Activated CD8-positive, alpha-beta memory T cell treated with anti-CD3 and anti-CD28 coated beads, Interleukin-2, amount 50 U/mL, for 48 hours (primary cell): ENCODE measurements at regions not wholly inside any gene's neighbourhood (a gene's known extent, or its start where the extent isn't known, plus 50 kb on each side); places are given as distances from the start of the nearest gene placed in this dataset.

Experiments used
- DNase-seq: peaks from one replicate; pipeline ENCODE4 v3.0.0-alpha.2; 2020

DNA sequence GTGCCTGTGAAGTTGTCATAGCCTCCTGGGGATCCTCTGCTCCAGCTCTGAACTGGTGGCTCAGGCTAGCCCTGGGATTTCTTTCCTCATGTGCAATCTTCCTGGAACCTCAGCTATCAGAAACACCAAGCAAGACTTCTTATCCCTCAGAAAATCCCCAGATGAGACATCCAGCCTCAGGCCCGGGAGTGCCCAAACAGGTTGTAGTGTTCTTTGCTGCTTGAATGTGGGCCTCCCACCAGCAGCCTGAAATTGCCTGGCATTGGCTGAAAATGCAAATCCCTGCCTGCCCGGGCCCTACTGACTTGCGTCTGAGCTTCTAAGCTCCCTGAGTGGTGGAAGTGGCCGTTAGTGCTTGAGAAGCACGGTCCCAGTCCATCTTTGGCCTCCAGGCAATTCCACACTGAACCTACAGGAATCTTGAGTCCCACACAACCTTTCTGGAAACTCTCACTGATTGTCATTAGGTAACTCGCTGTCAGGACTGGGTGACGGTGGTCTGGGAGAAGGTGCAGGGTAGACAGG, 146.8 kb downstream of the ZBTB18 start:
- DNase-seq = no peak

DNA sequence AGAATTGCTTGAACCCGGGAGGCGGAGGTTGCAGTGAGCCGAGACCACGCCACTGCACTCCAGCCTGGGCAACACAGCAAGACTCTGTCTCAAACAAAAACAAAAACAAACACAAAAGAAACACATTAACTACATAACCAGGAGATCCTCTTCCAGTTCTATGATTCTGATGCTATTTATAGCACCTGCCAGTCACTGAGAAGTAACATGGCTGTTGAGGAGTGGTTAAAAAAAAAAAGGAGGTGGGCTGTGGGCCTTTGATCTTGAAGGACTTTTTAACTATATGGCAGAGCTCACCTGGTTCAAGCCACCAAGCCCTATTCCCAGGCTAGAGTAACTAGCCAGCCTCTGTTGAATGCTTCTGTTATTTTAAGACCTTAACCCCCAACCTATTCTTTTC, 148.8 kb downstream of the ZBTB18 start:
- no peak for DNase-seq

DNA sequence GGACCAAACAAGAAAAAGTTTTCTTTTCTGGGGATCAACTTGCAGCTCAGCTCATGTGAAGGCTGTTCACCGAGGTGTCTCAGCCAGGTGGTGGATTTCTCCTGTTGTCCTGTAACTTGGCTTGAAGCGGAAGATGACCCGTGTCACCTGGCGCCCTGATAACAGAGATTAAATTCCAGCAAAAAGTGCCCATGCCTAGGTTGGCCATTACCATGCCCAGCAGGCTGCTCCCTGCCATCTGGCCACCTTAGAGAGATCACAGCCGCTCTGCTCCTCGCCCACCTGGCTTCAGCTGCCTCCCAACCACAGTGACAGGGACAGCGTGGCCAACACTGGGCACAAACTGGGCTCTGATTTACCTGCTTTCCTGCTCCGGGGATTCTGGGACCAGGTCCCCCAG, 149.5 kb downstream of the ZBTB18 start:
- no peak for DNase-seq

DNA sequence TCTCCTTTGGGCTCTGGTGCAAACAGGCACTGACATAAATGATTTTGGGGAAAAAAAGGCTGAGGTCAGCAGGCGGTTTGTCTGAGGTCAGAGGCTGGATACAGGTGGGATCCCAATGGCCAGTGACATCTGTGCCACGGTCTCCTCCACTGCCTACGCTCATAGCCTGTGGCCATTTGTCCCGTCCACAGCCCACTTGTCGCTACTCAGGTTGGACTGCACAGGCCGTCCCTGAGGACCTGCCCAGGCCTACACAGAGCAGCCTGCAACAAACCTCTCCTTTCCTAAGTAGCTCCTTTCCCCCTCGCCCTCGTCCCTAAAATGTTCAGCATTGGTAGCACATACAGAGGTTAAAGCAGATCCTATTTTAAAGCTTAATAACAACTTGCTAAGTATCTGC, 150.7 kb downstream of the ZBTB18 start:
- no peak for DNase-seq

DNA sequence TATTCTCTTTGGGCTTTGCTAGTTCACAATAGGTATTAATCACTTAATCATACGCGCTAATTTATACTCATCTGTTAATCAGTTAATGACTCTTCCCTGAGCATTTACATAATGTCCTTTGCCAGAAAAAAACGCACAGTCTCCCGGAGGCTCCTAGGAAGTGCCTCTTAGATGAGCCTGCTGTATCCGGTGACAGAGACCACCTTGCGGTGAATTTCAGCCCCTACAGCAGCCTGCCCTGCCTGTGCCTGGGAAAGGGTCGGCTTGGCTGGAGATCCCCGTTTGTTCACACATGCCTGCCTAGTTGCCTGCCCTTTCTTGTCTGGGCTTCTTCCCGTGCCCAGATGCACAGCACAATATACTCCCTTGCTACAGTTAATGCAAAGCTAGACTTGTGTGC, 152.9 kb downstream of the ZBTB18 start:
- DNase-seq = no peak

DNA sequence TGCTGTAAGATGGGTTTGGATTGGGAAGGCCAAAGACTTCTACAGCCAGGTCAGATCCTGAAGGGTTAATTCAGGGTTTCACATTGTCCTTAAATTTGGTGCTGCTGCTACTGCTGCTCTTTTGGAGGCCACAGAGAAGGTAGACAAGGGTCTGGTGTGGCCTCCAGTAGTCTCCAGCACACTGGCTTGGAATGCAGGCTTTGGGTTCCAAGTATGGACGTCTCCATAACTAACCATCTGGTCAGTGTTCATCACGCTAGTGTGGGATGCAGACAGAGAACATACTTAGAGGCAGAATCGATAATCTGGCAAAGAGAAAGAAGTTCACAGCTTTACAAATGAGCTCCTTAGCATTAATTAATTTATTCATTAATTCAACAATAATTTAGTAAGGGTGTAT, 154.1 kb downstream of the ZBTB18 start:
- no peak for DNase-seq

DNA sequence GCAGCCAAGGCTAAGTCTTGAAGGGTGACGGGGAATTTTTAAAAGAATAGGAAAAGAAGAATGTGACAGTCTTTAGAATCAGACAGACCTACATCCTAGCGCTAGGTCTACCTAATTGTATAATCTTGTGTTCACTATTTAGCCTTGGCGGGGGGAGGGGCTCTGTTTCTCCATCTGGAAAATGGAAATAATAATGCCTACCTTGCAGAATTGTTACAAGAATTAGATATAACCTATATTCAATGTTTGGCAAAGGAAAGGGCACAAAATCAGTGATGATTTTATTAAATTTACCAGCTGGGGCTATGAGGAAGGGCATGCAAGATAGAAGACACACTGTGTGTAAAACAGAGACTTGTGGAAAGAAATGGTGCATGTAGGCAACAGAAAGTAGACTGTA, 154.8 kb downstream of the ZBTB18 start:
- DNase-seq = no peak

DNA sequence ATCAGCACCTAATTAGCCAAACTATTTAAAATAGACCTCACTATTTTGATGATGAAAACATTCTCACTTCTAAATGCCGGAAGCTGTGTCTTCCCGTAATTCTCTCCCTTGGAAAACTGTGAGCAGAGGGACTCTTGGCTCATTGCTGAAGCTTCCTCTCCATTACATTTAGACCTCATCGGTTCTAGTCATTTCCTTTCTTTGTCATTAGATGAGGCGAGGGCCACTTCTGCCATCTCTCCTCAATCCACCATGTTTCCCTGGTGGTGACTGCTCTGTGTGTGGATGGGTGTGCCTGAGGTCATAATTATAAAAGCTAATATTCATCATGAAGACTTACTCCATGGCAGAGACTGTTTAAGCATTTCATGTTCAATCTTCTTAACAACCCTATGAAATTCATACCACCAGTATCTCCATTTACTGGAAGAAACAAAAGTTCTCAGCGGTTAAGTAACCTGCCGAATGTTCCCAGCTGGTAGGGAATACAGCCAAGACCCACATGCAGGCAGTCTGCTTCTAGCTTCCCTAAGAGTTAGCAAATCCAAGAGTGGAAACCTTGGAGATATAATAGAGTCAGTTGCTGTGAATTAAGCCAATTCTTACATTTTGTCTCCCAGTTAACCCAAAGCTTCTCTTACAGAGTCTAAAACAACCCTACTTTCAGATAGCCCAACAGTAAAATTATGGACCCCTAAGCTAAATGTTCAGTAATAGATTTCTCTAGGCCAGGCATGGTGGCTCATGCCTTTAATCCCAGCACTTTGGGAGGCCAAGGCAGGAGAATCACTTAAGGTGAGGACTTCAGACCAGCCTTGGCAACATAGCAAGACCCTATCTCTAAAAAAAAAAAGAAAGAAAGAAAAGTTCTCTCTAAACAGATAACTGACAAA, 156.2 kb downstream of the ZBTB18 start:
- no peak for DNase-seq

DNA sequence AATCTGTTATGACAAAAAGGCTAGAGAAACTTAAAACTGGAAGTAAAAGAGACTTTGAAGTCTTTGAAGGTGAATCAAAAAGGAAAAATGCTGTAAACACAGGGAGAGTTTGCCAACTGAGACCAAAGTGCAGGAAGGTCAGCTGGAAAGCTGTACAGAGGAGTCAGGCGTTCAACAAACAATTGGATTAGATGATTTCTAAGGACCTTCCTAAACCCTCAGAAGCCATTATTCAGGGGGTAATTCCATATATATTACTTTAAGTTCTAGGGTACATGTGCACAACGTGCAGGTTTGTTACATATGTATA, 156.8 kb downstream of the ZBTB18 start:
- DNase-seq = no peak

DNA sequence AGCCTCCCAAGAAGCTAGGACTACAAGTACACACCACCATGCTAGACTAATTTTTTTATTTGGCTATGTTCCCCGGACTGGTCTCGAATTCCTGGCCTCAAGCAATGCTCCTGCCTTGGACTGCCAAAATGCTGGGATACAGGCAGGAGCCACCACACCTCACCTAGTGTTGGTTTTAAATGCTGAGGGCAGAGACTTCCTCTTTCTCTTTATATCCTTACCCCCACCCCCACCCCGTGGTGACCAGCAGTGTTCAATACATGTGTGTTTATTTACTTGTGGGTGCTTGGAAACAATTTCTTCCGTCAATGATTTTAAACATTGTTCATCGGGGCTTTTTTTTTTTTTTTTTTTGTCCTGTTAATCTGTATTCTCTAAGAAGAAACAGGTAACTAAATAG, 158.9 kb downstream of the ZBTB18 start:
- no peak for DNase-seq

DNA sequence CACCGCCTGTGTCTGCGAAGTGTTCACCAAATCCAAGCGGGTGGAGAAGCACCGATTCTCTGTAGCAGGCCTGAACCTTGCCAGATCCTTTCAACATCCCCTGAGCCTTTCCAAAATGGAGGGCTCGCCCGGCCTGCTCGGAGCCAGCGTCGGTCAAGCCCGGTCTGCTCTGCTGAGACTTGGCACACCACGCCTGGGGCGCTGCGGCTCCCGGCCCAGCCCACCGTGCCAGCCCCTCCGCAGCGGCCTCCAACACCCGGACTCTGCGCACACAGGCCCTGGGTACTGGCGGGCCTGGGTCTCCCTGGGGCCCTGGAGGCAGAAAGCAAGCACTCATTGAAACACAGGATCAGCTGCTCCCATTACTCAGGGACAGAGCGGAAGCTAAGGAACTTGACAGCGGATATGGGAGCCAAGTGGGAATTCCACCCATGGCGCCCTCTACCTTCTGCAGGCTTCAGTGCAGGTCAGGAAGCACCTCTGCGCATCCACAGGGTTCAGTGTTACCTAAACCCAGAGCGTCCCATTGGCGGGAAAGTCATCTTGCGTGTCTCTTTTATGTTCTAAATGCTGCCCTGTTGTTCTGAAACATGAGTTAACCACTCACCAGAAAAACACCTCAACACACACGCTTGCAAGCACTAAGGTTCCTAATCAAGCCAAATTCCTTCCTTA, 159.9 kb downstream of the ZBTB18 start:
- no peak for DNase-seq

DNA sequence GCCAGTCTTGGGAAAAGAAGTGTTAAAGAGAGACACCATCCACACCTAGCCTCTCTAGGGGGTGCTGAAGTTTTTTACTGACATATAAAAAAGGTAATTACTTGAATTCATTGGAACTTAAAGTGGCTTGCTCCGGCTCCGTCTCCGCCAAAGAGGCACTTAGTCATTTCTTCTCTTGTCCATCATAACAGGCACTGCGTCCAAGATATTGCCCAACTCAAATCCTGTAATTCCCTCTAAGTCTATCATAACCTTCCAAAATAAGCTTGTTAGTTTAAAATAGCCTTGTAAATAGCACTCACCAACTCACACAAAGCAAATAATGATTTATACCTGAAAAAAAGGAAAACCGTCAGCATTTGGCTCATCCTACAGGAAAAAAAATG, 160.5 kb downstream of the ZBTB18 start:
- DNase-seq = no peak

DNA sequence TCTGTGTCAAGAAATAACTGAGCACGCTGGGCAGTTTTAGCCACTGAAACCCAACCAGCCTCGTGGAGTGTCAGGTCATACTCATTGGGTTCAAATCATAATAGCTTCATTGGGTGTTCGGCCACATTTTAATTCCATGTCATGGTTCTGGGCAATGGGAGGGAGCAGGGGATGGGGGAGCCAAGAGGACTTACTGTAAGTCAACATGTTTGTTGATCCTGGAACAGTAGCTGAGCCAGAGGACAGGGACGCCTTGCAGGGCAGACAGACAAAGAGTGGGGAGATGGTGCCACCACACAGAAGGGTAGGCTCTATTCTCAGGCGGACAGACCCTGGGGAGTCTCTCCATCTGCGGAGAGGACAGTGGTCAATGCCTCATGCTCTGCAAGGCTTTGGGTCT, 161.1 kb downstream of the ZBTB18 start:
- DNase-seq = no peak

DNA sequence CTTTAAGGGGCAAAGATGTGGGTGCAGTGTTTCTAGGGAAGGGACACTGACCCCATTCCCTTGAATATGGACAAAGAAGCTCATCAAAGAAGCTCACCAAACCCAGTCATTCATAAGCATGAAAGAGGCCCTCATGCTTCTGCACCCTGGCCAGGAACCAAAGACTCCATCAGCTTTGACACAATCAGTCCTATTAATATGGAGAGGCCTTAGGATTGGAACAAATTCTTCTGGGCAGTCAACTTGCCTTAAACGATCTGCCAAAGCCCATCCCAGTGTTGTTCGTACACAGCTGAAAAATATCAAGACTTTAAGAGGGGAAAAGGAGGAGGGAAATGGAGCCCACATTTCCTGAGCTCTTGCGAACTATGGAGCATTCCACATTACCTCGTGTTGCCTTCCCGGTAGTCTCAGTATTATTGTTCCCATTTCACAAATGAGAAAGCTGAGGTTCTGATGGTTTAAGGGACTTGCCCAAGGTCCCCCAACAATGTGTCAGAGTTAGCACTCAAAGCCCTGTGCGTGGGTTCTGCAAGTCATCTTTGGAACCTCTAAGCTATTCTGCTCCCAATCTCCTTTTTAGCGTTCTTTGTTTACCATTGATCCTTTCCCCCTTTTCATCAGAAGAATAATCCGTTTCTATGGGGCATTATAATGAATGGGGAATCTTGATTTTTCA, 161.9 kb downstream of the ZBTB18 start:
- DNase-seq = no peak

DNA sequence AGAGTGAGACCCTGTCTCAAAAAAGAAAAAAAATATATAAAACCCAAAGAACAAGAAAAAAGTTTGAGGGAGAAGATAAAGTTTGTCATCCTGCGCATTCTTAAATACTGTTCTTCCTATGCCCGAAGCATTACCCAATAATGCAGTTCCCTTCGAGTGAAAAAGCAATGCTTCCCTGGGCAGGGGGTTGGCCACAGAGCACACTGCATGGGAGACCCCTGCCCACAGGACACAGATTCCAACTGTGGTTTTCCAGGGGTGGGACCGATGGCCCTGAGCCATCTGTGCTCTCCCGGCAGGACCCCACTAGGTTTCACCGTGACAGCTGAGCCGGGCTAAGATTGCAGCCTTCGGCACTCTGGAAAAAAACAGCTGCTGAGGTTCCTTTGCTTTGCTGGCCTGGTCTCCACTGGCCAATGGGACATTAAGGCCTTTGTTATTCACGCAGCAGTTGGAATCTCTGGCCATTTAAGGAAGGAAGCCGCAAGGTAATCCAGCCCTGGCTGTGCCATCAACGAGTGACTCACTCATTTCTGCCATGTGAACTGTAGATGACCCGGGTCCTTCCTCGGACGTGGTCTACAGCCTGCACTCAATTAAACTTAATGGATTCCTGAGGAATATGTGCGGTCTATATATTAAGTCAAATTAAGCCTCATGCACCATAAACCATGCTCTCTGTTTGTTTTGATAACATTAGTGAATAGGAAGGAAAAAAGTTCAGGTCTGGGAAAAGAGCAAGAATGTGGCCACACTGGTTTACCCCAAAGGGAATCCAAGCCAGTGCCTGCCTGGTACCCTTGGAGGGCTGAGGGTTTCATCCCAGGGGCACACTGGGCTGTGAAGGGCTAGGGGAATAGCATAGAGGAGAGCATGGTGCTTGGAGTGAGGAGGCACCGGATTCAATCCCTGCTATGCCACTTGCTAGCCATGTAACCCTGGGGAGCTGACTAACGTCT, 163.2 kb downstream of the ZBTB18 start:
- DNase-seq = no peak

DNA sequence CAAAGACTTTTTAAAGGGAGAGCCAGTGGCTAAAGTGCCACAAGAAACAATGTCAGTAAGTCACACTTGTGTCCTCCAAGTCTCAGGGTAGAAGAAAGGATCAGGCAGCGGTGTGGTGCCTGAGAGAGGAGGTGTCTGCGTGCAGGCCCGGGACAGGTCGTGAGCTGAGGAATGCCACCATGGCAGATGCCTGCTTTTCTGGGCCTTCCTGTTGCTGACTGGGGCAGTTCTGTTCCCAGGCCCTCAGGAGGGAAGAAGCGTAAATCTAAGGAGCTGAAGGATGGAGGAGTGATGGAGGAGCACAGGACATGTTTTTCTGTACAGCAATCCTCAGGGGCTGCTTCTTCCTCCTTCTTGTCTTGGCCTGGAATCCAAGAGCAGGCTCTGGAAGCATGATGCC, 165.8 kb downstream of the ZBTB18 start:
- DNase-seq = no peak

DNA sequence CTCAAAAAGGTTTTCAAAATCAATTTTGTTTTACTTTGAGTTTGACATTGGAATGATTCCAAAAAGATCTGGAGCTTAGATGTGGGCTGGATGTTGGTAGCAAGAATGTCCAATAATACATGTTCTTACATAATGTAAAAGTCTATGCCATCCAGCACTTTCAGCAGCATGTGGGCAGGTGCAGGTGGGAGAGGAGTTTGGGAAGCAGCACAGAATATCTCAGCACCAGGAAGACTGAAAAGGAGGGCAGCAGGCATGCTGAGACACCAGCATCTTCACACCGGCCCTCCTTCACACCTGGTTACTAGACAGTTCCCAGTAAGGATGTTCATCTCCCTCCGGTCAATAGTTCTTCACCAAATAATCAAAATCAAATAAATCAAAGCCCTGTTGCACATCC, 166.6 kb downstream of the ZBTB18 start:
- no peak for DNase-seq

DNA sequence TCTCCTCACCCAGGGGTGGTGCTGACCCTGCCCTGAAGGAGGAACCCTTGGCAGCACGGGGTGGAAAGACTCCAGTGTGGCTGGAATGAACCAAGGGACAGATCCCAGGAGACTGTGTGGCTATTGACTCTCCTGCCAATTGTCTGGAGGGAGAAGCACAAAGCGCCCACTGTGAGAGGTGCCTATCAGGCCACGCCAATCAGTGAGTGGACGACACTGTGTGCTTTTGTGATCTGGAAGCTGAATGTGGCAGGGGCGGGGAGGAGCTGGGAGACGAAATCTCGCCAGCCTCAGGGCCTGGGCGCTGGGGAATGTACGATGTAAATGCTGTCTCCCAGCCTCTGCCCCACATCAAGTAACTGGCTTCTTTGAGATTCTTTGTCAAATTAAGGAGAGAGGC, 167.1 kb downstream of the ZBTB18 start:
- DNase-seq = no peak

DNA sequence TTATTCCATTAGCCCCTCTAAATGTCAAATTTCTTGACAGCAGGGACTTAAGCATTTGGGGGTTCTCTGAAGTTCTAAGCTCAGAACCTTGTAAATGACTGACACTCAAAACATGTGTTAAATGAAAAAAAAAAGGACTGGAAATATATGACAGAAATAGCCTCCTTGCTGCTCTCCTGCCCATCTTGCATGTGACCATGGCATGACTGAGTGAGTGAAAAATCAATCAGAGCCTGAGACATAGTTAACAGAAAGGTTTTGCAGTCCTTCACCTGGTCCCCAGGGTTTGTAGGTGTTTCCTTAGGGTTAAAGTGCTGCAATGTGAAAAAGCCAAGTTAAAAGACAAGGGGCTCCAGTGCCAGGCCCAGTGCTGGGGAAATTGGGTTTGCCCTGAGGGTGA, 168.1 kb downstream of the ZBTB18 start:
- DNase-seq = no peak

DNA sequence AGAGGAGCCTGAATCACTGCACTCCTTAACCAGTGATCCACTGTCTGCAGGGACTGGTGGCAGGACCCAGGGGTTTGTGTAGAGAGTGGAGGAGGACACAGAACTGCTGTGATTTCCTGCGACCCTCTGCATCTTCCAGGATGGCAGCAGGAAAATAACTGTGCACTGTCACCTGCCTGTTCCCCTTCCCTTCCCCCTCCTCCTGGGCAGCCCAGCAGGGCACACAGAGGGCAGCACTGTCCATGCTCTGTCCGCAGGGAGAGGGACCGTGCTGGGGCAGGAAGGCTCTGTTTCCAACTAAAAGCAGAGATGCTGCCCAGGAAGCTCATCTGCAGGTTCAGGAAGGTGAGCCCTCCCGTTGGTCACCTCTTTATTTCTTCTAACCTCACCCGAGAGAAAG, 168.7 kb downstream of the ZBTB18 start:
- no peak for DNase-seq

DNA sequence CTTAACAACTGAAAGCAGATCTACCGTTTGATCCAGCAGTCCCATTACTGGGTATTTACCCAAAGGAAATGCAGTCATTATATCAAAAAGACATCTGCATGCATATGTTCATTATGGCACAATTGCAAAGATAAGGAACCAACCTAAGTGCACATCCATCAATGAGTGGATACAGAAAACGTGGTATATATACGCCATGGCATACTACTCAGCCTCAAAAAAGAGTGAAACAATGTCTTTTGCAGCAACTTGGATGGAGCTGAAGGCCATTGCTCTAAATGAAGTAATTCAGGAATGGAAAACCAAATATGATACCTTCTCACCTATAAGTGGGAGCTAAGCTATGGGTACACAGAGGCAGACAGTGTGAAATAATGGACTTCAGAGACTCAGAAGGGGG, 169.3 kb downstream of the ZBTB18 start:
- DNase-seq = no peak

DNA sequence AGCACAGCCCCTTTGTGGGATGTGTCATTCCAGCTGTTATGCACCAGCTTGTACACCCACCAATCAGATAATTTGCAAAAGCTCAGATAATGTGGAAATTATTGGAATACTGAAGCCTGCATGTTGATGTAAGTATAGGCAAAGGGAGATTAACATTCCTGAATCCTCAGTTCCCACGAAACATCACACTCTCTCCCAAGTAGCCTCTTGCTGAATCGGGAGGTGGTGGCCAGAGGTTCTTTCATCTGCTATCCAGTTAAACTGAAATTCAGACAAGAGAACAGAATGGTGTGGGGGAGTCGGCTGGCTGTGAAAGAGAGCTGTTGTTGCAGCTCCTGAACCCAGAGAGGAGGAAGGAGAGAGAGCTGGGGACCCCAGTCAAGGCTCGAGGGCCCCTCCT, 170.9 kb downstream of the ZBTB18 start:
- DNase-seq = no peak
